OCI-LY7 (cell line): ENCODE measurements at regions not wholly inside any gene's neighbourhood (a gene's known extent, or its start where the extent isn't known, plus 50 kb on each side); places are given as distances from the start of the nearest gene placed in this dataset.

Source experiments
- BruUV-seq: library from RNA; stranded (reverse); fragments of 400-500 nt; replicated peaks from 2 replicates; lab custom pipeline; 2021; lab: Mats Ljungman, UMichigan
- CTCF ChIA-PET: fragments of 300-600 bp; sonication (Branson Sonifier 250); formaldehyde crosslinking; loops from one replicate; lab custom pipeline; 2022; ENCODE audit warnings: antibody characterized with exemption; ENCODE audit not compliant: unreplicated experiment; lab: Charles Lee
- POLR2A ChIA-PET: fragments of 300-600 bp; sonication (Branson Sonifier 250); formaldehyde crosslinking; loops from one replicate; lab custom pipeline; 2022; ENCODE audit warnings: antibody characterized with exemption; lab: Charles Lee
- DNase-seq: peaks from one replicate; pipeline ENCODE4 v3.0.0-alpha.2; 2015; ENCODE audit warnings: low spot score
- H2AFZ ChIP-seq: fragments of 200-600 bp; sonication (generic), shearing (Covaris generic); 2 replicates; pipeline ENCODE4 v1.6.1; 2014; ENCODE audit warnings: mild to moderate bottlenecking, antibody characterized with exemption, low read length, moderate library complexity
- H3K27ac ChIP-seq: fragments of 200-600 bp; sonication (generic); 2 replicates; pipeline ENCODE4 v1.5.1; 2014; ENCODE audit warnings: mixed run types, low read depth, mild to moderate bottlenecking, moderate library complexity, low read length, inconsistent platforms; ENCODE audit not compliant: poor library complexity, severe bottlenecking
- H3K36me3 ChIP-seq: fragments of 200-600 bp; sonication (generic); 2 replicates; pipeline ENCODE4 v1.6.1; 2014; ENCODE audit warnings: mild to moderate bottlenecking, antibody characterized with exemption, low read length, moderate library complexity, mixed read lengths; ENCODE audit not compliant: insufficient read depth
- H3K4me1 ChIP-seq: fragments of 200-600 bp; sonication (generic); 2 replicates; pipeline ENCODE4 v1.5.1; 2014; ENCODE audit warnings: mild to moderate bottlenecking, low read length; ENCODE audit not compliant: insufficient read depth, poor library complexity, severe bottlenecking
- H3K4me2 ChIP-seq: fragments of 200-600 bp; sonication (generic); 2 replicates; pipeline ENCODE4 v1.6.1; 2014; ENCODE audit warnings: mild to moderate bottlenecking, low read length
- H3K4me3 ChIP-seq: fragments of 200-600 bp; sonication (generic); 2 replicates; pipeline ENCODE4 v1.5.1; 2014; ENCODE audit warnings: mild to moderate bottlenecking, low read depth, low read length; ENCODE audit not compliant: poor library complexity, severe bottlenecking
- H3K79me2 ChIP-seq: fragments of 200-600 bp; sonication (generic); 2 replicates; pipeline ENCODE4 v1.6.1; 2016; ENCODE audit warnings: low read depth, mild to moderate bottlenecking, low read length, moderate library complexity, mixed read lengths; ENCODE audit not compliant: insufficient read depth
- H3K9me2 ChIP-seq: fragments of 200-600 bp; sonication (generic); 2 replicates; pipeline ENCODE4 v1.6.1; 2016; ENCODE audit warnings: mild to moderate bottlenecking, low read length, mixed read lengths; ENCODE audit not compliant: insufficient read depth
- H3K9me3 ChIP-seq: fragments of 200-600 bp; sonication (generic); 2 replicates; pipeline ENCODE4 v1.6.1; 2014; ENCODE audit warnings: mild to moderate bottlenecking, mixed run types, low read length, mixed read lengths
- H4K20me1 ChIP-seq: fragments of 200-600 bp; sonication (generic); 2 replicates; pipeline ENCODE4 v1.6.1; 2014; ENCODE audit warnings: mild to moderate bottlenecking, antibody characterized with exemption, low read length, moderate library complexity, mixed read lengths; ENCODE audit not compliant: insufficient read depth
- EZH2phosphoT487 ChIP-seq: fragments of 200-600 bp; sonication (generic); IDR thresholded peaks from 2 replicates; pipeline ENCODE4 v1.6.1; 2018; ENCODE audit warnings: low read depth, borderline replicate concordance, mild to moderate bottlenecking, mixed run types, antibody characterized with exemption, low read length, moderate library complexity, mixed read lengths
- intact Hi-C: fragments of 100-400 bp; cut with micrococcal nuclease; formaldehyde crosslinking; loops from one replicate; pipeline ENCODE4 v1.10.0; 2022; ENCODE audit not compliant: unreplicated experiment
- TF ChIP-seq, protein P1 (sequence below): fragments of 200-600 bp; sonication (generic); conservative IDR thresholded peaks from 2 replicates; pipeline ENCODE4 v1.5.1; 2014; ENCODE audit warnings: mild to moderate bottlenecking, antibody characterized with exemption, low read length, moderate library complexity, mixed read lengths

DNA sequence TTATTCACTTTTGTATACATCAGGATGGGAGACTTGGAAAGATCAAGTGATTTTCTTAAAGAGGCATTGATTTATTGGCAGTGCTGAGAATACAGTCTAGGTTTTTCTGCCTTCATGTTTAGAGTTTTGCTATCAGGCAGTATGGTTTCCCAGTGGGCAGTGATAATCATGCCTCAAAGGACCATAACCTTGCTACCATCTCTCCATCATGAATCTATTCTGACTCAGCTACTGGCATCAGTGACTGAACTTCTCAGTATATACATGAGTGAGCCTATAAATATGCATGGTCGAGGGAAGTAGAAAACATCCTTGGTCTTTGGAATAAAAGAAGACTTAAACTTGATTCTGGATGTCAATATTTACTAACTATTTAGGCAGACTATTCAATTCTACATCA is 562.0 kb upstream of the AADAT start:
- H3K4me1 ChIP-seq: no peaks in the 10 kb centered on the region
- no TSS peak for BruUV-seq
- TF ChIP-seq EZH2phosphoT487: no peak
- TF ChIP-seq, protein P1, sequence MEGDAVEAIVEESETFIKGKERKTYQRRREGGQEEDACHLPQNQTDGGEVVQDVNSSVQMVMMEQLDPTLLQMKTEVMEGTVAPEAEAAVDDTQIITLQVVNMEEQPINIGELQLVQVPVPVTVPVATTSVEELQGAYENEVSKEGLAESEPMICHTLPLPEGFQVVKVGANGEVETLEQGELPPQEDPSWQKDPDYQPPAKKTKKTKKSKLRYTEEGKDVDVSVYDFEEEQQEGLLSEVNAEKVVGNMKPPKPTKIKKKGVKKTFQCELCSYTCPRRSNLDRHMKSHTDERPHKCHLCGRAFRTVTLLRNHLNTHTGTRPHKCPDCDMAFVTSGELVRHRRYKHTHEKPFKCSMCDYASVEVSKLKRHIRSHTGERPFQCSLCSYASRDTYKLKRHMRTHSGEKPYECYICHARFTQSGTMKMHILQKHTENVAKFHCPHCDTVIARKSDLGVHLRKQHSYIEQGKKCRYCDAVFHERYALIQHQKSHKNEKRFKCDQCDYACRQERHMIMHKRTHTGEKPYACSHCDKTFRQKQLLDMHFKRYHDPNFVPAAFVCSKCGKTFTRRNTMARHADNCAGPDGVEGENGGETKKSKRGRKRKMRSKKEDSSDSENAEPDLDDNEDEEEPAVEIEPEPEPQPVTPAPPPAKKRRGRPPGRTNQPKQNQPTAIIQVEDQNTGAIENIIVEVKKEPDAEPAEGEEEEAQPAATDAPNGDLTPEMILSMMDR: no peak

DNA sequence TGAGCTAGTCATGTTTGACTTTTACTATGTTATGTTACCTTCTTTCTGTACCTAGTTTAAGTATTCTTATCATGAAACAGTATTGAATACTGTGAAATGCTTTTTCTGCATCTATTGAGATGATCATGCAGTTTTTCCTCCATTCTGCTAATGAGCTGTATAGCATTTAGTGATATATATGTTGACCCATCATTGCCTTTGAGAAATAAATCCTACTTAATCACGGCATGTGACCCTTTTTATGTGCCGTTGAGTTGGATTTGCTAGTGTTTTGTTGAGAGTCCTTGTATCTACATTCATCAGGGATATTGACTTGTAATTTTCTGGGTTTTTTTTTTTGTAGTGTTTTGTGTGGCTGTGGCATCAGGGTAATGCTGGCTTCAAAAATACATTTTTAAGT is 537.7 kb upstream of the AADAT start:
- TF ChIP-seq, protein P1: no peak
- TF ChIP-seq EZH2phosphoT487: no peak
- no peak overlapping the region for H3K27ac ChIP-seq
- H3K9me3 ChIP-seq: no peaks in the 10 kb centered on the region
- no peaks in the 10 kb centered on the region for H3K4me1 ChIP-seq
- no peak overlapping the region for H3K4me2 ChIP-seq
- DNase-seq: no peak
- no peak overlapping the region for H3K4me3 ChIP-seq
- H3K79me2 ChIP-seq: no peaks in the 10 kb centered on the region
- no peaks in the 10 kb centered on the region for H3K9me2 ChIP-seq
- H2AFZ ChIP-seq: no peak overlapping the region
- ChIA-PET POLR2A (interaction anchor here (0.7 kb wide), 1 partner anchor 367 kb away, joined by 3 read pairs; no protein-coding TSS in a partner anchor), CTCF (no interaction called here)
- H3K36me3 ChIP-seq: no peaks in the 10 kb centered on the region
- intact Hi-C loops: no loop called here
- no TSS peak for BruUV-seq
- no peaks in the 10 kb centered on the region for H4K20me1 ChIP-seq

More for the DNA sequence above, 562.0 kb upstream of the AADAT start:
- Histone ChIP-seq H2AFZ (no peak overlapping the region), H4K20me1 (no peaks in the 10 kb centered on the region), H3K4me2 (no peak overlapping the region), H3K9me3 (no peaks in the 10 kb centered on the region), H3K79me2 (no peaks in the 10 kb centered on the region), H3K27ac (no peak overlapping the region), H3K9me2 (no peaks in the 10 kb centered on the region), H3K36me3 (no peaks in the 10 kb centered on the region), H3K4me3 (no peak overlapping the region)
- ChIA-PET POLR2A (interaction anchor here (0.9 kb wide), 1 partner anchor 15 kb away, joined by 3 read pairs; no protein-coding TSS in a partner anchor), CTCF (no interaction called here)
- no peak for DNase-seq
- intact Hi-C loops: no loop called here

DNA sequence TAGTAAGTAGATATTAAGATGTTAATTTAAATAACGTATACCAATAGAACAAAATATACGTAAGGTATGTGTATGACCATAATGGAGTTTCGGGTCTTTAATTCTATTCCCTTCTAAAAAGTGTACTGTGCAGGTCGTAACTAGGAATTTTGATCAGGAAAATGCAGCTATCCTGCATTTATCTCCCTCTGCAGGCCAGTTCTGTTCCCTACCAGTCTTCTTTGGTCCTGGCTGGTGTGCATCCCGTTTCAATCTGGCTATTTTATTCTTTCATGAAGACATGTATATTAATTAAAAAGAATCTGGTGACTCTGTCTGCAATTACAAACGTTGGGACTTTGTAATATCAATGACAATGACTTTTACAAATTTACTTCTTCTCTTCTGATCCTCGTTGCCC is 534.1 kb upstream of the AADAT start:
- Histone ChIP-seq H3K4me1 (no peaks in the 10 kb centered on the region), H2AFZ (no peak overlapping the region), H3K9me2 (no peaks in the 10 kb centered on the region), H3K4me3 (no peak overlapping the region), H3K9me3 (no peaks in the 10 kb centered on the region), H3K4me2 (no peak overlapping the region), H4K20me1 (no peaks in the 10 kb centered on the region), H3K36me3 (no peaks in the 10 kb centered on the region), H3K79me2 (no peaks in the 10 kb centered on the region), H3K27ac (no peak overlapping the region)
- CTCF ChIA-PET: no interaction called here
- no peak for DNase-seq
- TF ChIP-seq, protein P1: no peak
- no peak for TF ChIP-seq EZH2phosphoT487
- POLR2A ChIA-PET: no interaction called here
- intact Hi-C loops: no loop called here
- BruUV-seq: no TSS peak
